ENCODE measurements at regions not wholly inside any gene's neighbourhood (a gene's known extent, or its start where the extent isn't known, plus 50 kb on each side); places are given as distances from the start of the nearest gene placed in this dataset.

DNA sequence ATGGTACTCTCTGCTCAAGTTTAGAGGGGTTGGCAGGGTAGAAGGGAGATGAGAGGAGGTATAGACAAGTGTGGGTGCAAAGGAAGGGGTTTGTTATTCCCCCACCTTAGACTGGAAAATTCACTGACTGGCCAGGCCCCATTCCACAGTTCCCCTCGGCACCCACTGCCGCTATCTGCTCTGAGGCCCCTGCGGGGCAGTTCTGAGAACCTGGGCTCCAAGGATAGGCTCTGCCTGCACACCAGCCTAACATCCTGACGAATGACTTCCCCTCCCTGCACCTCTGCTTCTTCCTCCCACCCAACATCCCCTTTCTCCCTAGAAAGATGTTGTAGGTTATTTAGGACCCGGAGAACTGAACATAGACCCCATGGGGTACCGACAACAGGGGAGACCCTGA lies 303.9 kb upstream of the HDAC4 start:
- Histone ChIP-seq H3K4me3 (replicated peaks; ENCODE audit: insufficient read depth, low read length) (no peak overlapping the region), H3K27ac (replicated peaks) (no peak overlapping the region), H3K27me3 (ENCODE audit: insufficient read depth, poor library complexity, severe bottlenecking) (no peaks in the 10 kb centered on the region)
- DNase-seq (ENCODE audit: low read depth in 1 of 2, low spot score in 1 of 2): no peak
- no peak for TF ChIP-seq POLR2AphosphoS5 (IDR thresholded peaks at IDR 0.05; ENCODE audit: low read depth)
- TF ChIP-seq, protein P1, sequence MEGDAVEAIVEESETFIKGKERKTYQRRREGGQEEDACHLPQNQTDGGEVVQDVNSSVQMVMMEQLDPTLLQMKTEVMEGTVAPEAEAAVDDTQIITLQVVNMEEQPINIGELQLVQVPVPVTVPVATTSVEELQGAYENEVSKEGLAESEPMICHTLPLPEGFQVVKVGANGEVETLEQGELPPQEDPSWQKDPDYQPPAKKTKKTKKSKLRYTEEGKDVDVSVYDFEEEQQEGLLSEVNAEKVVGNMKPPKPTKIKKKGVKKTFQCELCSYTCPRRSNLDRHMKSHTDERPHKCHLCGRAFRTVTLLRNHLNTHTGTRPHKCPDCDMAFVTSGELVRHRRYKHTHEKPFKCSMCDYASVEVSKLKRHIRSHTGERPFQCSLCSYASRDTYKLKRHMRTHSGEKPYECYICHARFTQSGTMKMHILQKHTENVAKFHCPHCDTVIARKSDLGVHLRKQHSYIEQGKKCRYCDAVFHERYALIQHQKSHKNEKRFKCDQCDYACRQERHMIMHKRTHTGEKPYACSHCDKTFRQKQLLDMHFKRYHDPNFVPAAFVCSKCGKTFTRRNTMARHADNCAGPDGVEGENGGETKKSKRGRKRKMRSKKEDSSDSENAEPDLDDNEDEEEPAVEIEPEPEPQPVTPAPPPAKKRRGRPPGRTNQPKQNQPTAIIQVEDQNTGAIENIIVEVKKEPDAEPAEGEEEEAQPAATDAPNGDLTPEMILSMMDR (IDR thresholded peaks at IDR 0.05; ENCODE audit: insufficient read depth, low read length): no peak
- no peak for TF ChIP-seq GABPA (IDR thresholded peaks at IDR 0.05; ENCODE audit: low read depth)
- TF ChIP-seq SPI1 (IDR thresholded peaks at IDR 0.05; ENCODE audit: borderline replicate concordance, low read depth): no peak
- TF ChIP-seq, protein P2, sequence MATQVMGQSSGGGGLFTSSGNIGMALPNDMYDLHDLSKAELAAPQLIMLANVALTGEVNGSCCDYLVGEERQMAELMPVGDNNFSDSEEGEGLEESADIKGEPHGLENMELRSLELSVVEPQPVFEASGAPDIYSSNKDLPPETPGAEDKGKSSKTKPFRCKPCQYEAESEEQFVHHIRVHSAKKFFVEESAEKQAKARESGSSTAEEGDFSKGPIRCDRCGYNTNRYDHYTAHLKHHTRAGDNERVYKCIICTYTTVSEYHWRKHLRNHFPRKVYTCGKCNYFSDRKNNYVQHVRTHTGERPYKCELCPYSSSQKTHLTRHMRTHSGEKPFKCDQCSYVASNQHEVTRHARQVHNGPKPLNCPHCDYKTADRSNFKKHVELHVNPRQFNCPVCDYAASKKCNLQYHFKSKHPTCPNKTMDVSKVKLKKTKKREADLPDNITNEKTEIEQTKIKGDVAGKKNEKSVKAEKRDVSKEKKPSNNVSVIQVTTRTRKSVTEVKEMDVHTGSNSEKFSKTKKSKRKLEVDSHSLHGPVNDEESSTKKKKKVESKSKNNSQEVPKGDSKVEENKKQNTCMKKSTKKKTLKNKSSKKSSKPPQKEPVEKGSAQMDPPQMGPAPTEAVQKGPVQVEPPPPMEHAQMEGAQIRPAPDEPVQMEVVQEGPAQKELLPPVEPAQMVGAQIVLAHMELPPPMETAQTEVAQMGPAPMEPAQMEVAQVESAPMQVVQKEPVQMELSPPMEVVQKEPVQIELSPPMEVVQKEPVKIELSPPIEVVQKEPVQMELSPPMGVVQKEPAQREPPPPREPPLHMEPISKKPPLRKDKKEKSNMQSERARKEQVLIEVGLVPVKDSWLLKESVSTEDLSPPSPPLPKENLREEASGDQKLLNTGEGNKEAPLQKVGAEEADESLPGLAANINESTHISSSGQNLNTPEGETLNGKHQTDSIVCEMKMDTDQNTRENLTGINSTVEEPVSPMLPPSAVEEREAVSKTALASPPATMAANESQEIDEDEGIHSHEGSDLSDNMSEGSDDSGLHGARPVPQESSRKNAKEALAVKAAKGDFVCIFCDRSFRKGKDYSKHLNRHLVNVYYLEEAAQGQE (IDR thresholded peaks at IDR 0.05; ENCODE audit: insufficient replicate concordance, low read depth): no peak

DNA sequence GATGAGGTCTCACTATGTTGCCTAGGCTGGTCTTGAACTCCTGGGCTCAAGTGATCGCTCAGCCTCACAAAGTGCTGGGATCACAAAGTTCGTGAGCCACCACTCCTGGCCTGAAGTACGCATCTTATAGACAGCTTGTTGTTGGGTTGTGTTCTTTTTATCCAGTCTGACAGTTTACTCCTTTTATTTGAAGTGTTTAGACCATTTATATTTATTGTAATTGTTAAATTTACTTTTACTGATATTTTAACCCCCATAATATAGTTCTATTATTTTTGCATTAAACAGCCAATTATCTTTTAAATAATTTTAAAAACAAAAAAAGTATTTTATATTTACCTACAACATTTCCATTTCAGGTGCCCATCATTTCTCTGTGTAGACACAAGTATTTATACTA lies 303.0 kb upstream of the HDAC4 start:
- DNase-seq (ENCODE audit: low read depth in 1 of 2, low spot score in 1 of 2): no peak
- no peak overlapping the region for H3K4me3 ChIP-seq (replicated peaks; ENCODE audit: insufficient read depth, low read length)
- TF ChIP-seq, protein P2 (IDR thresholded peaks at IDR 0.05; ENCODE audit: insufficient replicate concordance, low read depth): no peak
- TF ChIP-seq, protein P1 (IDR thresholded peaks at IDR 0.05; ENCODE audit: insufficient read depth, low read length): no peak
- TF ChIP-seq GABPA (IDR thresholded peaks at IDR 0.05; ENCODE audit: low read depth) (no peak), SPI1 (IDR thresholded peaks at IDR 0.05; ENCODE audit: borderline replicate concordance, low read depth) (no peak), POLR2AphosphoS5 (IDR thresholded peaks at IDR 0.05; ENCODE audit: low read depth) (no peak)
- H3K27ac ChIP-seq (replicated peaks): no peak overlapping the region
- H3K27me3 ChIP-seq (ENCODE audit: insufficient read depth, poor library complexity, severe bottlenecking): no peaks in the 10 kb centered on the region

DNA sequence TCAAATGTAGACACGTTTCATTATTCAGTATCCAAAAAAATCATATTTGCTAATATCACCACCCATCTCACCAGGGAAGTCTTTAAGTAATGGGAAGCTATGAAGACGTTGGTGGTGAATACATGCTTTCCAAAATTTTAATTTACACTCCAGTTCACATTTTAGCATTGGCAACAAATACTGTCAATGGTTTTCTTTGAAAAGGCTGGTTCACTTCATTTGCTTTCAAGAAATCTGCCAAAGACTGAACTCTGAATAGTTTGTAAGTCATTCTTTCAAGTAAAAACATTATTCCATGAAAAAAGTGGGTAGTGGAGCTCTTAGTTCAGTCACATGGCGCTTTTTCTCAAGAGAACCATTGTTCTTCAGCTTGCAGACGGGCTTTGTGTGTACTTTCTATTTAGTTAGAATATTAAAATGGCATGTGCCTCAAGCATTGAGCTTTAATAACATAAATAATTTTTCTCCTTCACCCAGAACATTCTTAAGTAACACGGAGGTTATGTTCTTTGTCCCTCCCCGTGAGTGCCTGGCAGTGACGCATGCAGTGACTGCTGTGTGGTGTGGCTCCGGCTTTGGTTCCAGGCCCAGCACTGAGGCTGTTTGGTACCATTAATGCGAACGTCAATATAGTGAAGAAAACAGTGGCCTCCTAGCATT lies 300.0 kb upstream of the HDAC4 start:
- TF ChIP-seq GABPA (IDR thresholded peaks at IDR 0.05; ENCODE audit: low read depth): no peak
- TF ChIP-seq, protein P1 (IDR thresholded peaks at IDR 0.05; ENCODE audit: insufficient read depth, low read length): no peak
- no peak for TF ChIP-seq POLR2AphosphoS5 (IDR thresholded peaks at IDR 0.05; ENCODE audit: low read depth)
- no peak for TF ChIP-seq SPI1 (IDR thresholded peaks at IDR 0.05; ENCODE audit: borderline replicate concordance, low read depth)
- TF ChIP-seq, protein P2 (IDR thresholded peaks at IDR 0.05; ENCODE audit: insufficient replicate concordance, low read depth): no peak
- Histone ChIP-seq H3K27ac (replicated peaks) (no peak overlapping the region), H3K27me3 (ENCODE audit: insufficient read depth, poor library complexity, severe bottlenecking) (no peaks in the 10 kb centered on the region), H3K4me3 (replicated peaks; ENCODE audit: insufficient read depth, low read length) (no peak overlapping the region)
- DNase-seq (ENCODE audit: low read depth in 1 of 2, low spot score in 1 of 2): no peak
